SHP77 treated with DMSO at 0.1 percent for 48 hours (cell line): ENCODE measurements at regions not wholly inside any gene's neighbourhood (a gene's known extent, or its start where the extent isn't known, plus 50 kb on each side); places are given as distances from the start of the nearest gene placed in this dataset.

ENCODE experiments used
- DNase-seq: peaks from one replicate; lab custom pipeline; 2025; lab: John Stamatoyannopoulos, UW

GRCh38 chr12:125193376-125194152 lies 128.3 kb downstream of the AACS start:
- no peak for DNase-seq

GRCh38 chr12:125194163-125194773 lies 129.0 kb downstream of the AACS start:
- no peak for DNase-seq

GRCh38 chr12:125194987-125195386 lies 129.8 kb downstream of the AACS start:
- DNase-seq, result no peak

GRCh38 chr12:125197326-125197725 lies 132.1 kb downstream of the AACS start:
- no peak for DNase-seq

GRCh38 chr12:125198652-125199051 lies 133.4 kb downstream of the AACS start:
- DNase-seq, result no peak

- DNase-seq, result no peak
Measured at GRCh38 chr12:125201090-125201489, 135.9 kb downstream of the AACS start.

GRCh38 chr12:125201940-125202339 lies 136.7 kb downstream of the AACS start:
- DNase-seq, result no peak

- no peak for DNase-seq
Measured at GRCh38 chr12:125202421-125202820, 137.2 kb downstream of the AACS start.

GRCh38 chr12:125203145-125203765 lies 138.0 kb downstream of the AACS start:
- DNase-seq, result peak; percentile 56

- no peak for DNase-seq
Measured at GRCh38 chr12:125205386-125205785, 140.2 kb downstream of the AACS start.

GRCh38 chr12:125206711-125207110 lies 141.5 kb downstream of the AACS start:
- DNase-seq, result no peak

- no peak for DNase-seq
Measured at GRCh38 chr12:125208334-125208733, 143.1 kb downstream of the AACS start.

- DNase-seq, result no peak
Measured at GRCh38 chr12:125208942-125209341, 143.7 kb downstream of the AACS start.

GRCh38 chr12:125210104-125210755 lies 145.0 kb downstream of the AACS start:
- no peak for DNase-seq

GRCh38 chr12:125211464-125211863 lies 146.2 kb downstream of the AACS start:
- no peak for DNase-seq

GRCh38 chr12:125214289-125214688 lies 149.1 kb downstream of the AACS start:
- DNase-seq, result no peak

GRCh38 chr12:125216756-125217155 lies 151.5 kb downstream of the AACS start:
- no peak for DNase-seq

- DNase-seq, result no peak
Measured at GRCh38 chr12:125217308-125217707, 152.1 kb downstream of the AACS start.

GRCh38 chr12:125218952-125219351 lies 153.7 kb downstream of the AACS start:
- DNase-seq, result no peak

- no peak for DNase-seq
Measured at GRCh38 chr12:125220404-125221273, 155.4 kb downstream of the AACS start.

- no peak for DNase-seq
Measured at GRCh38 chr12:125221602-125222001, 156.4 kb downstream of the AACS start.

- DNase-seq, result no peak
Measured at GRCh38 chr12:125222876-125223275, 157.6 kb downstream of the AACS start.
